Muscle of leg (tissue), 3 donors: ENCODE measurements at regions not wholly inside any gene's neighbourhood (a gene's known extent, or its start where the extent isn't known, plus 50 kb on each side); places are given as distances from the start of the nearest gene placed in this dataset.
"Not testable (repeated sequence)": the region's sequence is repeated elsewhere in the genome, so short reads cannot be mapped to it uniquely, and the experiment has no call there.

Experiments
- DNase-seq: peaks from one replicate; pipeline ENCODE4 v3.0.0; 2013
- H3K27ac ChIP-seq: one replicate; pipeline ENCODE4 v1.5.1; 2013; ENCODE audit warnings: mild to moderate bottlenecking, low read length, control low read depth
- H3K27me3 ChIP-seq: one replicate; pipeline ENCODE4 v1.6.1; 2013; ENCODE audit warnings: low read length; ENCODE audit not compliant: control insufficient read depth, insufficient read depth
- H3K36me3 ChIP-seq: one replicate; pipeline ENCODE4 v1.6.1; 2013; ENCODE audit warnings: low read length; ENCODE audit not compliant: control insufficient read depth, insufficient read depth
- H3K4me1 ChIP-seq: one replicate; pipeline ENCODE4 v1.6.1; 2013; ENCODE audit warnings: low read length; ENCODE audit not compliant: control insufficient read depth, insufficient read depth
- H3K4me3 ChIP-seq: one replicate; pipeline ENCODE4 v1.5.1; 2013; ENCODE audit warnings: low read length, control low read depth
- H3K9me3 ChIP-seq: replicated peaks from 2 replicates; pipeline ENCODE4 v1.6.1; 2013; ENCODE audit warnings: low read depth, low read length; ENCODE audit not compliant: control insufficient read depth
- WGBS: methylation state at CpG from one replicate; pipeline ENCODE4 v1.1.5; 2013; ENCODE audit warnings: missing lambda C conversion rate; ENCODE audit not compliant: insufficient coverage; 5-methylcytosine and 5-hydroxymethylcytosine counted together

DNA sequence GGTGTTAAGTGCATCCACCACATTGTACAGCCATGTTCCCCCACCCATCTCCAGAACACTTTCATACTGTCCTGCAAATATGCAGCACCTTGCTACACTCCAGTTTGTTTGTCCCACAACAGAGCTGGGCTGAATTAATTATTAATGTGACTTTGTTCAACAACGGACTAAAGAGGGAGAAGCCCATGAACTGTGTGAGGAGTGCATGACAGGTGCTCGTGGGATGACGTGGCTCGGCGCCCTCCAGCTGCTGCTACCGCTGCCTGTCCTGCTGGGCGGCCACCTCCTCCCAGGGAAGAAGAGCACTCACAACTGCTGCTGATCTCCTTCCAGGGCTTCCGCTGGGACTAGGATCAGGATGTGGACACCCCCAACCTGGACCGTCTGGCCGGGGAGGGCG, 111.2 kb upstream of the DEFB108B start:
- not testable (repeated sequence) for H3K27ac ChIP-seq, H3K4me1 ChIP-seq, DNase-seq, H3K9me3 ChIP-seq, H3K27me3 ChIP-seq, H3K4me3 ChIP-seq, H3K36me3 ChIP-seq
- no CpG with 5 or more reads among the region's 11 CpGs for WGBS

DNA sequence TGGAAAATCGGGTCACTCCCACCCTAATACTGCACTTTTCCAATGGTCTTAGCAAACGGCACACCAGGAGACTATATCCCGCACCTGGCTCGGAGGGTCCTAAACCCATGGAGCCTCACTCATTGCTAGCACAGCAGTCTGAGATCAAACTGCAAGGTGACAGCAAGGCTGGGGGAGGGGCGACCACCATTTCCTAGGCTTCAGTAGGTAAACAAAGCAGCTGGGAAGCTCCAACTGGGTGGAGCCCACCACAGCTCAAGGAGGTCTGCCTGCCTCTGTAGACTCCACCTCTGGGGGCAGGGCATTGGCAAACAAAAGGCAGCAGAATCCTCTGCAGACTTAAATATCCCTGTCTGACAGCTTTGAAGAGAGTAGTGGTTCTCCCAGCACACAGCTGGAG, 109.0 kb upstream of the DEFB108B start:
- H3K27me3 ChIP-seq, H3K4me3 ChIP-seq, DNase-seq, H3K9me3 ChIP-seq, H3K4me1 ChIP-seq, H3K36me3 ChIP-seq, H3K27ac ChIP-seq: not testable (repeated sequence)
- WGBS, result no CpG with 5 or more reads among the region's 5 CpGs

DNA sequence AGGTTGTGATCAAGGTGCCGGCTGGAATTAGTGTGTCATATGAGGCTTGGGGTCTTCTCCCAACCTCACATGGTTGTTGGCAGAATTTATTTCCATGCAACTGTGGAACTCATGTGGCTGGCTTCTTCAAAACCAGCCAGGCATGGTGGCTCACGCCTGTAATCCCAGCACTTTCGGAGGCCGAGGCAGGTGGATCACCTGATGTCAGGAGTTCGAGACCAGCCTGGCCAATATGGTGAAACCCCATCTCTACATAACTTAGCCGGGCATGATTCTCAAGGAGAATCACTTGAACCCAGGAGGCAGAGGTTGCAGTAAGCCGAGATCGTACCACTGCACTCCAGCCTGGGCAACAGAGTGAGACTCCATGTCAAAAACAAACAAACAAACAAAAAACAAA, 102.3 kb upstream of the DEFB108B start:
- H3K27me3 ChIP-seq, H3K9me3 ChIP-seq, H3K27ac ChIP-seq, H3K4me3 ChIP-seq, DNase-seq, H3K36me3 ChIP-seq, H3K4me1 ChIP-seq: not testable (repeated sequence)
- 90% methylated on average over 3 of the region's 8 CpGs for WGBS

DNA sequence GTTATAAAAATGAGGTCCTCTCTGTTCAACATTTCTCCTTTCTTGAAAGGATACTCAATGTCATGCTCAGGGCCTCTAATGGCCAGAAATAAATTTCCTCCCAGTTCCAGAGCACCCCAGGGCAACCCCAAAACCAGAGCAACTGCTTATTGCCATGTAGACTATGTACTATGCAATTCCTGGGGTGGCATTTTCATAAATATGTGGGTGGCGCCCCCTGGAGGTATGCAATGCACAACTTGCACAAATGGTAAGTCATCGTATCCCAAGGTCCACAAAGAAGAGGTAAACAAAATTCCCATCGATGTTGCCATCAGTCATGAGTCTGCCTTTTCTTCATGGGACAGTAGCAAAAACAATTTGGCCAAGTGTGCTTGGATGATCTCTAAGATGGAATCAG, 98.6 kb upstream of the DEFB108B start:
- not testable (repeated sequence) for DNase-seq, H3K9me3 ChIP-seq, H3K4me3 ChIP-seq, H3K36me3 ChIP-seq, H3K4me1 ChIP-seq, H3K27ac ChIP-seq, H3K27me3 ChIP-seq
- WGBS, result no CpG with 5 or more reads among the region's 3 CpGs

DNA sequence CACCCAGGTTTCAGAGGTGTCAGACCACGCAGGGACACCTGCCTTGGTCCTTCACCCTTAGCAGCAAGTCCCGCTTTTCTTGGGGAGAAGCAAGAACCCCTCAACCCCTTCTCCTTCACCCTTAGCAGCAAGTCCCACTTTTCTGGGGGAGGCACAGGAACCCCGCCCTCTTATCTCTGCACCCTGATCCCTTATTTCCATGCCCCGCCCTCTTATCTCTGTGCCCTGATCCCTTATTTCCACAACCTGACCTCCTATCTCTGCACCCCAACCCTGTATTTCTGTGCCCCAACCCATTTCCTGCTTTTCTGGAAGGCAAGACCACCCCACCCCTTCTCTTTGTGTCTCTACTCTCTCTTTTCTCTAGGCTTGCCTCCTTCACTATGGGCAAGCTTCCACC, 94.7 kb upstream of the DEFB108B start:
- not testable (repeated sequence) for DNase-seq, H3K27me3 ChIP-seq, H3K9me3 ChIP-seq, H3K27ac ChIP-seq, H3K36me3 ChIP-seq, H3K4me1 ChIP-seq, H3K4me3 ChIP-seq
- 92% methylated on average over 4 of the region's 4 CpGs for WGBS

DNA sequence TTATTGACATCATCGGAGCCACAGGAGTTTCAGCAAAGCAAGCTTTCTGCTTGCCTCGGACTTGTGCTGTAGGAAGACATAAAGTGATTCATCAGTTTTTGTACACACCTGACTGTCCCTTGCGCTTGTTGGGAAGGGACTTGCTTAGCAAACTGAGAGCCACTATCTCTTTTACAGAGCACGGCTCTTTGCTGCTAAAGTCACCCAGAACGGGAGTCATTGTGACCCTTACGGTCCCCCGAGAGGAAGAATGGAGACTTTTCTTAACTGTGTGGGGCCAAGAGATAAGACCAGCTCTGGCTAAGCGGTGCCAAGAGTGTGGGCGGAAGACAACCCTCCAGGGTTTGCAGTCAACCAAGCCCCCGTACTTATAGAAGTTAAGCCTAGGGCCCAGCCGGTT, 89.6 kb upstream of the DEFB108B start:
- H3K4me1 ChIP-seq, H3K27me3 ChIP-seq, H3K4me3 ChIP-seq, H3K27ac ChIP-seq, DNase-seq, H3K36me3 ChIP-seq, H3K9me3 ChIP-seq: not testable (repeated sequence)
- 80% methylated on average over 1 of the region's 11 CpGs for WGBS

DNA sequence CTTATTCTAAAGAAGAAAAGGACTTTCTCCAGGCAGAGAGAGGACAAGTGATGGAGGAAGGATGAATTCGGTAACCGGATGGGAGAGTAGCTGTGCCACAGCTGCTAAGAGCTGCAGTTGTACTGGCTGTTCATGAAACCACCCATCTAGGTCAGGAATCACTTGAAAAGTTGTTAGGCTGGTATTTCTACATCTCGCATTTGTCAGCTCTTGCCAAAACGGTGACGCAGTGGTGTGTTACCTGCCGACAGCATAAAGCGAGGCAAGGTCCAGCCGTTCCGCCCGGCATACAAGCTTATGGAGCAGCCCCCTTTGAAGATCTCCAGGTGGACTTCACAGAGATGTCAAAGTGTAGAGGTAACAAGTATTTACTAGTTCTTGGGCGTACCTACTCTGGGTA, 87.3 kb upstream of the DEFB108B start:
- 100% methylated on average over 1 of the region's 11 CpGs for WGBS

DNA sequence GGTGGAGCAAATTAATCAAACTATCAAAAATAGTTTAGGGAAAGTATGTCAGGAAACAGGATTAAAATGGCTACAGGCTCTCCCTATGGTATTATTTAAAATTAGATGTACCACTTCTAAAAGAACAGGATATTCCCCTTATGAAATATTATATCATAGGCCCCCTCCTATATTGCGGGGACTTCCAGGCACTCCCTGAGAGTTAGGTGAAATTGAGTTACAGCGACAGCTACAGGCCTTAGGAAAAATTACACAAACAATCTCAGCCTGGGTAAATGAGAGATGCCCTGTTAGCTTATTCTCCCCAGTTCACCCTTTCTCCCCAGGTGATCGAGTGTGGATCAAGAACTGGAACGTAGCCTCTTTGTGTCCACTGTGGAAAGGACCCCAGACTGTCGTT, 86.7 kb upstream of the DEFB108B start:
- WGBS, result no CpG with 5 or more reads among the region's 5 CpGs
- not testable (repeated sequence) for H3K27ac ChIP-seq, H3K4me1 ChIP-seq, H3K27me3 ChIP-seq, DNase-seq, H3K9me3 ChIP-seq, H3K36me3 ChIP-seq, H3K4me3 ChIP-seq

More for the DNA sequence above, 87.3 kb upstream of the DEFB108B start:
- H3K27ac ChIP-seq, H3K4me3 ChIP-seq, DNase-seq, H3K36me3 ChIP-seq, H3K4me1 ChIP-seq, H3K27me3 ChIP-seq, H3K9me3 ChIP-seq: not testable (repeated sequence)

DNA sequence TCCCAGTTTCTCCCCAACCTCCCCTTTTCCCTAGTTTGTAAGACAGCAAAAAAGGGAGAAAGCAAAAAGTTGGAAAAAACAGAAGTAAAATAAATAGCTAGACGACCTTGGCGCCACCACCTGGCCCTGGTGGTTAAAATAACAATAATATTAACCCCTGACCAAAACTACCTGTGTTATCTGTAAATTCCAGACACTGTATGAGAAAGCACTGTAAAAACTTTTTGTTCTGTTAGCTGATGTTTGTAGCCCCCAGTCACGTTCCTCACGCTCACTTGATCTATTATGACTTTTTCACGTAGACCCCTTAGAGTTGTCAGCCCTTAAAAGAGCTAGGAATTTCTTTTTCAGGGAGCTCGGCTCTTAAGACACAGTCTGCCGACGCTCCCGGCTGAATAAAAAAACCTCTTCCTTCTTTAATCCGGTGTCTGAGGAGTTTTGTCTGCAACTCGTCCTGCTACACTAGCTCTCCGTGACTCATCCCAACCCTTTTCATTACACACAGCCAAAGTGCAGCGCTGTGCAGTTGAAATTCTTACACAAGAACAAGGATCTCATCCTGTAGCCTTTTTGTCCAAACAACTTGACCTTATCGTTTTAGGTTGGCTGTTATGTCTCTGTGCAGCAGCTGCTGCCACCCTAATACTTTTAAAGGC, 83.9 kb upstream of the DEFB108B start:
- not testable (repeated sequence) for H3K36me3 ChIP-seq, DNase-seq, H3K27ac ChIP-seq, H3K9me3 ChIP-seq, H3K4me1 ChIP-seq, H3K27me3 ChIP-seq, H3K4me3 ChIP-seq
- 32% methylated on average over 4 of the region's 14 CpGs for WGBS

DNA sequence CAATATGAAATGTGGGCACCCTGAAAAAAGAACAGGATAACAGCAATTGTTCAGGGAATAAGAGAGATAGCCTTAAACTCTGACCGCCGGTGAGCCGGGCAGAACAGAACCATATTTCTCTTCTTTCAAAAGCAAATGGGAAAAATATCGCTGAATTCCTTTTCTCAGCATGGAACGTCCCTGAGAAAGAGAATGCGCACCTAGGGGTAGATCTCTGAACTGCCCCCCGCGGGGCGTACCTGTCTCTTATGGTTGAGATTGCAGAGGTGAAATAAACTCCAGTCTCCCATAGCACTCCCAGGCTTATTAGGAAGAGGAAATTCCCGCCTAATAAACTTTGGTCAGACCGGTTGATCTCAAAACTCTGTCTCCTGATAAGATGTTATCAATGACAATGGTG, 82.1 kb upstream of the DEFB108B start:
- not testable (repeated sequence) for H3K27ac ChIP-seq, DNase-seq, H3K4me3 ChIP-seq, H3K36me3 ChIP-seq, H3K4me1 ChIP-seq, H3K9me3 ChIP-seq, H3K27me3 ChIP-seq
- no CpG with 5 or more reads among the region's 11 CpGs for WGBS
